Calu3 (cell line): ENCODE measurements at regions not wholly inside any gene's neighbourhood (a gene's known extent, or its start where the extent isn't known, plus 50 kb on each side); places are given as distances from the start of the nearest gene placed in this dataset.

ENCODE experiments used
- BruUV-seq: library from RNA; stranded (reverse); fragments of 400-500 nt; replicated peaks from 2 replicates; lab custom pipeline; 2021; lab: Mats Ljungman, UMichigan
- CTCF ChIA-PET: fragments of 300-600 bp; sonication (Branson Sonifier 250); formaldehyde crosslinking; loops from one replicate; lab custom pipeline; 2022; ENCODE audit warnings: antibody characterized with exemption; lab: Charles Lee
- DNase-seq: peaks from one replicate; pipeline ENCODE4 v3.0.0; 2022
- H3K27ac Mint-ChIP-seq: one replicate; pipeline ENCODE4 v1.8.0; 2022; ENCODE audit warnings: mixed read lengths; ENCODE audit not compliant: unreplicated experiment
- H3K27me3 Mint-ChIP-seq: one replicate; pipeline ENCODE4 v1.8.0; 2022; ENCODE audit warnings: mixed read lengths; ENCODE audit not compliant: unreplicated experiment
- H3K36me3 Mint-ChIP-seq: one replicate; pipeline ENCODE4 v1.8.0; 2022; ENCODE audit warnings: mild to moderate bottlenecking, moderate library complexity, mixed read lengths; ENCODE audit not compliant: insufficient read depth, unreplicated experiment
- H3K4me1 Mint-ChIP-seq: one replicate; pipeline ENCODE4 v1.8.0; 2022; ENCODE audit warnings: mild to moderate bottlenecking, low read depth, mixed read lengths; ENCODE audit not compliant: unreplicated experiment
- H3K4me3 Mint-ChIP-seq: one replicate; pipeline ENCODE4 v1.8.0; 2022; ENCODE audit warnings: mild to moderate bottlenecking, low read depth, moderate library complexity, mixed read lengths; ENCODE audit not compliant: unreplicated experiment
- H3K9me3 Mint-ChIP-seq: one replicate; pipeline ENCODE4 v1.8.0; 2022; ENCODE audit warnings: low read depth, mixed read lengths; ENCODE audit not compliant: unreplicated experiment
- CTCF ChIP-seq: fragments of 200-600 bp; IDR thresholded peaks from one replicate; pipeline ENCODE4 v1.8.0; 2022; ENCODE audit warnings: antibody characterized with exemption; ENCODE audit not compliant: unreplicated experiment
- intact Hi-C: fragments of 100-400 bp; cut with micrococcal nuclease; formaldehyde crosslinking; loops from one replicate; pipeline ENCODE4 v1.10.0; 2022; ENCODE audit not compliant: unreplicated experiment

GRCh38 chr12:43102546-43103264 lies 449.3 kb downstream of the ADAMTS20 start:
- H3K27ac Mint-ChIP-seq: no peak overlapping the region
- no peaks in the 10 kb centered on the region for H3K27me3 Mint-ChIP-seq
- no TSS peak for BruUV-seq
- CTCF ChIA-PET: interaction anchor here (0.6 kb wide), 1 partner anchor 345 kb away, joined by 3 read pairs; no protein-coding TSS in a partner anchor
- no peak overlapping the region for H3K4me3 Mint-ChIP-seq
- H3K9me3 Mint-ChIP-seq: peaks cover 2% of the 10 kb centered on the region
- H3K4me1 Mint-ChIP-seq: no peaks in the 10 kb centered on the region
- H3K36me3 Mint-ChIP-seq: no peaks in the 10 kb centered on the region
- DNase-seq: no peak
- intact Hi-C loops: no loop called here
- TF ChIP-seq CTCF: no peak

- BruUV-seq: no TSS peak
- H3K9me3 Mint-ChIP-seq: peaks cover 4% of the 10 kb centered on the region
- no peak overlapping the region for H3K27ac Mint-ChIP-seq
- H3K36me3 Mint-ChIP-seq: no peaks in the 10 kb centered on the region
- TF ChIP-seq CTCF: no peak
- intact Hi-C loops: no loop called here
- H3K4me1 Mint-ChIP-seq: peaks cover 8% of the 10 kb centered on the region
- DNase-seq: no peak
- H3K4me3 Mint-ChIP-seq: no peak overlapping the region
- CTCF ChIA-PET: no interaction called here
- no peaks in the 10 kb centered on the region for H3K27me3 Mint-ChIP-seq
Observed at GRCh38 chr12:43100231-43100630, 451.8 kb downstream of the ADAMTS20 start.

GRCh38 chr12:43099691-43100163 lies 452.3 kb downstream of the ADAMTS20 start:
- H3K4me3 Mint-ChIP-seq: no peak overlapping the region
- intact Hi-C loops: no loop called here
- H3K27ac Mint-ChIP-seq: no peak overlapping the region
- BruUV-seq: no TSS peak
- H3K27me3 Mint-ChIP-seq: no peaks in the 10 kb centered on the region
- no peaks in the 10 kb centered on the region for H3K36me3 Mint-ChIP-seq
- CTCF ChIA-PET: no interaction called here
- peaks cover 8% of the 10 kb centered on the region for H3K4me1 Mint-ChIP-seq
- no peak for TF ChIP-seq CTCF
- DNase-seq: no peak
- peaks cover 4% of the 10 kb centered on the region for H3K9me3 Mint-ChIP-seq

- no peak for TF ChIP-seq CTCF
- DNase-seq: no peak
- no TSS peak for BruUV-seq
- Mint-ChIP-seq H3K27me3 (no peaks in the 10 kb centered on the region), H3K9me3 (peaks cover 4% of the 10 kb centered on the region), H3K27ac (no peak overlapping the region), H3K4me1 (peaks cover 8% of the 10 kb centered on the region), H3K36me3 (no peaks in the 10 kb centered on the region), H3K4me3 (no peak overlapping the region)
- intact Hi-C loops: no loop called here
- CTCF ChIA-PET: no interaction called here
Observed at GRCh38 chr12:43098766-43099550, 453.0 kb downstream of the ADAMTS20 start.
